NCI-H128 (cell line): ENCODE measurements at regions not wholly inside any gene's neighbourhood (a gene's known extent, or its start where the extent isn't known, plus 50 kb on each side); places are given as distances from the start of the nearest gene placed in this dataset.
"Not testable (repeated sequence)": the region's sequence is repeated elsewhere in the genome, so short reads cannot be mapped to it uniquely, and the experiment has no call there.

Experiments
- DNase-seq: peaks from one replicate; lab custom pipeline; 2025; ENCODE audit not compliant: unreplicated experiment; lab: John Stamatoyannopoulos, UW

DNA sequence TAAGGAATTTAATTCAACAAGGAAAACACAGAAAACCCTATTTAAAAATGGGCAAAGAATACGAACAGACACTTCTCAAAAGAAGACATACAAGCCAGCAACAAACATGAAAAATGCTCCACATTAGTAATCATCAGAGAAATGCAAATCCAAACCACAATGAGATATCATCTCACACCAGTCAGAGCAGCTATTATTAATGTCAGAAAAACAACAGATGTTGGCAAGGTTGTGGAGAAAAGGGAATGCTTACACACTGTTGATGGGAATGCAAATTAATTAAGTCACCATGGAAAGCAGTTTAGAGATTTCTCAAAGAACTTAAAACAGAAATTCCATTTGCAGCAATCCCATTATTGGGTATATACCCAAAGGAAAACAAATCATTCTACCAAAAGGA, 55.2 kb downstream of the GCC1 start:
- DNase-seq: no peak

- DNase-seq: no peak
These were observed 57.8 kb downstream of the GCC1 start for GRCh38 chr7:127527561-127527960.

DNA sequence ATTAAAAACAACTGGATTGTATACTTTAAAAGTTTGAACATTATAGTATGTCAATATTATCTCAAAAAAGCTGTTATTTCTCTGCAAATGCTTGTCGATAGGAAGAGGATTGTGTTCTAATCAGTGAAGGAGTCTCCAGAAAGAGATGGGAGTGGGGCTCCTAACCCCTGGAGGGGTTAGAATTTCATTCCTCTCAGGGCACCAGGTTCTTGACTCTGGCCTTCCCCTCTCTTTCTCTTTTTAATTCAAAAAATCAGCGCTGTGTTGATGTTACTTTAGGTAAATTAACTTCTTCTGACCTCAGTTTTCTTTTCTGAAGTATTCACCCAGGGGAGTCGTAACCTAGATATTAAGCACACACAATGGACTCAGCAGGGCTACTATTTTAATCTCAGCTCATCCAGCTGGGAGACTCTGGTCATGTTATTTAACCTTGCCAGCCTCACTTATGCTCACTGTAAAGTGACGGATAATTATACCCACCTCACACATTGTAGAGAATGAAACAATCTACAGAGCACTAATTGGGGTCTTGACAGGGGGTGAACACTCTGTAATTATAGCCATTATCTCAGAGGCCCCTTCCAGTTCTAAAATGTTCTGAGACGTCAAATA, 59.4 kb downstream of the GCC1 start:
- DNase-seq: no peak

- no peak for DNase-seq
These were observed 69.1 kb downstream of the GCC1 start for GRCh38 chr7:127516320-127516719.

DNA sequence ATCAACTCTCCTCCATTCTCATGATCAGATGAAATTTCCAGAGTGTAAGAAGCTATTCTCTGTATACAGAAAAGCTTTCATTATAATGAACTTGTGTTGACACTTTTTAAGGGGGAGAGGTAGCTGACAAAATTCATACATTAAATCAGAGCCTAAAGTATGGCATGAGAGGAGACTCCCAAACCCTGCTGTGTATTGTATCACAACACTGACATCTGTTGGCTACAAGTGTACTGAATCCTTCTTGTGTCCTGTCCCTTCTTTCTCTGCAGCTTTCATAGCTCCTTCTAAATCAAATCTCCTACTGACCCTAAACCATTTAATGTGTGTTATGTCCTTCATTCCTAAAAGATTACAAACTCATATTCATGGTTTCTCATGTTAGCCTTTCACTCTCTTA, 70.9 kb downstream of the GCC1 start:
- DNase-seq: peak; percentile 34

- DNase-seq: no peak
These were observed 72.1 kb downstream of the GCC1 start for GRCh38 chr7:127513311-127513710.

DNA sequence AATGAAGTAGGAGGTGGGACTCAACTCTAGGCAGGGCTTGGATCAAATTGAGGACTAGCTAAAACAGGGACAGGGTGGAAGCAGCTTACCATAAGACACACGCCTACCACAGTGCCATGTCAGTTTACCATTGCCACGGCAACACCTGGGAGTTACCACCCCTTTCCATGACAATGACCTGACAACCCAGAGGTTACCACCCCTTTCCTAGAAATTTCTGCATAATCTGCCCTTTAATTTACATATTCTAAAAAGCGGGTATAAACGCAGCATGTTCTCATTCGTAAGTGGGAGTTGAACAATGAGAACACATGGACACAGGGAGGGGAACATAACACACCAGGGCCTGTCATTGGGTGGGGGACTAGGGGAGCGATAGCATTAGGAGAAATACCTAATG, 72.7 kb downstream of the GCC1 start:
- DNase-seq: no peak

DNA sequence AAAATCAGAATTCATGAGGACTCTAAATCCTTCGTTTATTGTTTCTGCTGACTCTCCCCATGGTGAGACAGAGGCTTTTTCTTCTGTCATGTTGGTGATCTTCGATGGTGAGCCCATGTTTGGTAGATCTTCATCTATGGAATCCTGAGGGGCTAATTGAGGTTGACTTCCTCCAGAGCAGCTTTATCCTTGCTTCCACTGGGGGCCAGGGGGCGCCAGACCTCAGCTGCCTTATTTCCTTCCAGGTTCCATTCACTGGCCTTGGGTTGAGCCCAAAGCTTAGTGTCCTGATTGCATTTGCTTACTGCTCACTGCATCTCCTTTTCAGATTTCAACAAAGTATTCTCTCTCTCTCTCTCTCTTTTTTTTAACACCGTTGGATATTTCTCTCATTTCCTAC, 80.7 kb downstream of the GCC1 start:
- no peak for DNase-seq

GRCh38 chr7:127501817-127502216, 83.6 kb downstream of the GCC1 start:
- no peak for DNase-seq

- DNase-seq: no peak
These were observed 94.9 kb upstream of the ZNF800 start for GRCh38 chr7:127487381-127487780.

- DNase-seq: no peak
These were observed 94.1 kb upstream of the ZNF800 start for GRCh38 chr7:127486654-127487053.

GRCh38 chr7:127485482-127485881, 93.0 kb upstream of the ZNF800 start:
- no peak for DNase-seq

DNA sequence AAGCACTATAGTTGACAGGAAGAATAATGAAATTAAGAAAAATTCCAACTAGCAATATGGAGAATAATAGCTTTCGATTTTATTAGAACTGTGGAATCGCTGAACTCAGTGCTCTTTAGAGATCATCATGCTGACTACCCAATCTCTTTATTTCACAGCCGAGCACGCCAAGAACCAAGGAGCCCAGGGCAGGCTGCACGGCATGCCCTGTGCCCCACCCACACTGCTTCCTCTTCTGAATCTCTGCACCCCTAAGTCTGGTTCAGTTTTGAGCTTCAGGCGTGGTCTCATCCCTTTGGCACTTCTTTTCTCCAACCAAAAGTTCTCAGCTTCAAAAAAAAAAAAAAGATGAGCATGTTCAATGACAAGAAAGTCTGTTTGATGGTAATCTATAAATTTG, 92.4 kb upstream of the ZNF800 start:
- no peak for DNase-seq

GRCh38 chr7:127478461-127478860, 86.0 kb upstream of the ZNF800 start:
- no peak for DNase-seq

- no peak for DNase-seq
These were observed 85.5 kb upstream of the ZNF800 start for GRCh38 chr7:127478024-127478355.

DNA sequence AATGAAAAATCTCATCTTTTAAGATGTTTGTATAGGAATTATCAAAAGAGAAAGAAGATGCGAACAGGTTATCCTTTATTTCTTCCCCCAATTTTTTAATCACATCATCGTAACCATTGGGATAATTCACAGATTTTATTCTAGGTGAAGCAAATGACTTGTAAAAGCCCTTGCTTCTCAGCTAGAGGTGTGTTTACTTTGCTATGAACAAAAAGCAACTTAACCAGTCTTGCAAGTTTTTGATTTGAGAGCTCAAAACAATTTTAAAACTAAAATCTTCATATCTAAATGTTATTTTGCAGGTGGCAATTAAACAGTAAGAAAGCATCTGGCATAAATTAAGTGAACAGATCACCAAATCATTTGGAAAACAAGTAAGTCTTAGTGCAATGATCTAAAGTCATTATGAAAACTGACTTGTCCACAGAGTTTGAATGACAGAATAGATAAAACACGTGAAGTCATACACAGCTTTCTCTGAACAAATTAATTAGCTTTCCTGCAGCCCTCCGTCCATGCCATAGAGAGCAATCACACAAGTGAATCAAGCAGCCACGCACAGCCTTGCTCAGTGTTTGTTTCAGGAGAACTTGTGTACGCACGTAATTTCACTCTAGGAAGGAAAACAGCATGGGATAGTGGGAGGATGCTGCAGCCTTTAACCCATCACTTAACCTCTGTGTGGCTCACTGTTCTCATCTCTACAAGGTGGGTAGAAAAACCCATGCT, 85.0 kb upstream of the ZNF800 start:
- no peak for DNase-seq

GRCh38 chr7:127476618-127477017, 84.1 kb upstream of the ZNF800 start:
- no peak for DNase-seq

- DNase-seq: no peak
These were observed 81.9 kb upstream of the ZNF800 start for GRCh38 chr7:127474457-127474856.

DNA sequence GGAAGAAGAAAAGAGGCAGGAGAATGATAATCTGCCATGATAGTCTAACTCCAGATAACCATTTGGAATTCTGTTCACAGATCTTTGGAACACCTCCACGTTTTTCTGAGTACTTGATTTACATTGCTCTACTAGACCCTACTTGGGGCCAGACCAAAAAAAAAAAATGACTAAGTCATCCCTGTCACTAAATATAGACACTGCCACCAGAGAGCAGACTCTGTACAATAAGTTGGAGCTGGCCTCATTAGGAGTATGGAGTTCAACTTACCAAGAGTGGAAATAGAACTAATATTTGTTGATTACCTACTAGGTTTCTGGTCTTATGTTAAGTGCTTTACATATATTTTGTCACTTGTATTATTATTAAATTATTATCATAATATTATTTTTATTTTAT, 80.9 kb upstream of the ZNF800 start:
- DNase-seq: no peak

- no peak for DNase-seq
These were observed 67.6 kb upstream of the ZNF800 start for GRCh38 chr7:127460077-127460476.

- DNase-seq: not testable (repeated sequence)
These were observed 58.8 kb upstream of the ZNF800 start for GRCh38 chr7:127451258-127451657.

DNA sequence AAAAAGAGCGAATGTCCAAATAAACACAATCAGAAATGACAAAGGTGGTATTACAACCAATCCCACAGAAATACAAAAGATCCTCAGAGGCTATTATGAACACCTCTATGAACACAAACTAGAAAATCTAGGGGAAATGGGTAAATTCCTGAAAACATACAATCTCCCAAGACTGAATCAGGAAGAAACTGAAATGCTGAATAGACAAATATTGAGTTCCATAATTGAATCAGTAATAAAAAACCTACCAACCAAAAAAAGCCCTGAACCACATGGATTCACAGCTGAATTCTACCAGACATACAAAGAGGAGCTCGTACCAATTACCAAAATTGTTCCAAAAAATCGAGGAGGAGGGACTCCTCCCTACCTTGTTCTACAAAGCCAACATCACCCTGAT, 56.1 kb upstream of the ZNF800 start:
- no peak for DNase-seq

GRCh38 chr7:127447326-127447945, 54.9 kb upstream of the ZNF800 start:
- no peak for DNase-seq
